ENCODE measurements at regions not wholly inside any gene's neighbourhood (a gene's known extent, or its start where the extent isn't known, plus 50 kb on each side); places are given as distances from the start of the nearest gene placed in this dataset.
A peak's percentile ranks its signal among the peaks of the same experiment; 100 is the strongest.

- ATAC-seq (ENCODE audit: insufficient number of reproducible peaks, low FRiP score, low read depth) (no peak), DNase-seq (ENCODE audit: low spot score) (no peak)
- Histone ChIP-seq H3K27ac (no peak overlapping the region), H3K4me3 (no peak overlapping the region), H3K27me3 (replicated peaks; ENCODE audit: insufficient read depth) (no peaks in the 10 kb centered on the region), H3K36me3 (no peaks in the 10 kb centered on the region), H3K4me1 (ENCODE audit: control insufficient read depth in 1 of 2, low read depth in 2 of 2) (peaks cover 7 to 34% of the 10 kb centered on the region in 2 donors), H3K9me3 (no peaks in the 10 kb centered on the region)
- no peak for TF ChIP-seq CTCF (IDR thresholded peaks at IDR 0.05)
Observed at GRCh38 chr6:21881969-21882465, 288.5 kb downstream of the SOX4 start.

DNA sequence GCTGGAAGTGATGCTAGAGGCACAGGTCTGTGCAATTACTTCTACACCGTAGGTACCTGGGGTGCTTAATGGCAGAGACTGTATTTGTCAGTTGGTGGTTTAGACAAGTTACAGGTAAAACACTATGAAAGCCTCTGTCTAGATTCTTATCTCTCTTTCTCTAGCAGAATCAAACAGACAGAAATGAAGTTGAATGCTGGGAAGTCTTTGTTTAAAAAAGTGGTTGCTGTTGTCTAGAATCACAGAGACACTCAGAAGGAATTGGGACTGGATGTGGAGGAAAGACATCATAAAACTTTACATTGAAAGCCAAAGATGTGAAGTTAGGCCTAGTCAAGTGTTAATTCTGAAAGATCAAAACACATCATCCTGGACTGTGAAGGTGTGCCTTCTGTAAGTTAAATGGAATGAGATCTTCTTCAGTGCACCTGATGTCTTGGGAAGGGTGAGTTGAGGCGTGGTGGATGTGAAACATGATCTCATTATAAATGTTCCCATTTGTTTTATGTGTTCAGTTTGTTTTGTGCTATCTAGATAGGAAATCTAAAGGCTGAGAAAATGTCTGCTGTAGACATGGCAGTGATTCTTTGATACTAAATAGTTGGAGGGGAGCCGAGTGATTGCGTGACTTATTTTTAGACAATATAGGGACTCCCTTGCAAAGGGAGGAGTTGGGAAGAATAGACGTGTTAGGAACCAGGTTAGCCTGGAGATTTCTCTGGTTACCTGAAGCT lies 290.2 kb downstream of the SOX4 start:
- Histone ChIP-seq H3K9me3 (no peaks in the 10 kb centered on the region), H3K27me3 (replicated peaks; ENCODE audit: insufficient read depth) (no peaks in the 10 kb centered on the region), H3K27ac (peak overlapping the region; percentile 75 to 88), H3K4me1 (ENCODE audit: control insufficient read depth in 1 of 2, low read depth in 2 of 2) (peaks cover 15 to 51% of the 10 kb centered on the region in 2 donors), H3K36me3 (no peaks in the 10 kb centered on the region), H3K4me3 (no peak overlapping the region)
- DNase-seq (ENCODE audit: low spot score) (no peak), ATAC-seq (ENCODE audit: insufficient number of reproducible peaks, low FRiP score, low read depth) (no peak)
- TF ChIP-seq CTCF (IDR thresholded peaks at IDR 0.05), result no peak

DNA sequence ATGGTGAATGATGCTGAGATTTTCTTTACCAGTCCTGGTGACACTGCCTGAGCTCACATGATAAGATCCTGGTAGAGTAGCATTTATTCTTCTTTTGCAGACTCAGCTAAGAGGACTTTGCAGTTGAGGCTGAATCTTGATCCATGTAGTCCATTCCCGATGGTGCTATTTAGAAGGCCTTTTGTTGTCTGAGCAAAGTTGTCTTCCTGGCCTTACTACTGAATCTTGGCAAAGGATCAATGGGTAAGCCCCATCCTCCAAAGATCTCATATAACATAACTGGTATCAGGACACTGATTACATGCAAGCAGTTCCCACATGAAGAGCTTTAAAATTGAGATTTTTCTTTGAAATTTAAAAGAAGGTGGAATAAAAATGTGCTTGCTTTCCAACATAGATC lies 291.6 kb downstream of the SOX4 start:
- no peak overlapping the region for H3K4me3 ChIP-seq
- DNase-seq (ENCODE audit: low spot score), result no peak

GRCh38 chr6:21885532-21886114 lies 292.1 kb downstream of the SOX4 start:
- TF ChIP-seq CTCF (IDR thresholded peaks at IDR 0.05), result no peak
- H3K9me3 ChIP-seq, result no peaks in the 10 kb centered on the region
- peak; percentile 55 for ATAC-seq (ENCODE audit: insufficient number of reproducible peaks, low FRiP score, low read depth)
- peak; percentile 21 for DNase-seq (ENCODE audit: low spot score)
- peaks cover 17 to 54% of the 10 kb centered on the region in 2 donors for H3K4me1 ChIP-seq (ENCODE audit: control insufficient read depth in 1 of 2, low read depth in 2 of 2)
- H3K36me3 ChIP-seq, result no peaks in the 10 kb centered on the region
- H3K27ac ChIP-seq, result peak overlapping the region; percentile 75 to 88
- peak overlapping the region; percentile 22 for H3K4me3 ChIP-seq
- H3K27me3 ChIP-seq (replicated peaks; ENCODE audit: insufficient read depth), result no peaks in the 10 kb centered on the region

More for the DNA sequence above, 291.6 kb downstream of the SOX4 start:
- no peak for ATAC-seq (ENCODE audit: insufficient number of reproducible peaks, low FRiP score, low read depth)
- H3K4me1 ChIP-seq (ENCODE audit: control insufficient read depth in 1 of 2, low read depth in 2 of 2), result peaks cover 17 to 54% of the 10 kb centered on the region in 2 donors
- TF ChIP-seq CTCF (IDR thresholded peaks at IDR 0.05), result no peak
- no peaks in the 10 kb centered on the region for H3K9me3 ChIP-seq
- peak overlapping the region; percentile 75 to 88 for H3K27ac ChIP-seq
- H3K27me3 ChIP-seq (replicated peaks; ENCODE audit: insufficient read depth), result no peaks in the 10 kb centered on the region
- H3K36me3 ChIP-seq, result no peaks in the 10 kb centered on the region

DNA sequence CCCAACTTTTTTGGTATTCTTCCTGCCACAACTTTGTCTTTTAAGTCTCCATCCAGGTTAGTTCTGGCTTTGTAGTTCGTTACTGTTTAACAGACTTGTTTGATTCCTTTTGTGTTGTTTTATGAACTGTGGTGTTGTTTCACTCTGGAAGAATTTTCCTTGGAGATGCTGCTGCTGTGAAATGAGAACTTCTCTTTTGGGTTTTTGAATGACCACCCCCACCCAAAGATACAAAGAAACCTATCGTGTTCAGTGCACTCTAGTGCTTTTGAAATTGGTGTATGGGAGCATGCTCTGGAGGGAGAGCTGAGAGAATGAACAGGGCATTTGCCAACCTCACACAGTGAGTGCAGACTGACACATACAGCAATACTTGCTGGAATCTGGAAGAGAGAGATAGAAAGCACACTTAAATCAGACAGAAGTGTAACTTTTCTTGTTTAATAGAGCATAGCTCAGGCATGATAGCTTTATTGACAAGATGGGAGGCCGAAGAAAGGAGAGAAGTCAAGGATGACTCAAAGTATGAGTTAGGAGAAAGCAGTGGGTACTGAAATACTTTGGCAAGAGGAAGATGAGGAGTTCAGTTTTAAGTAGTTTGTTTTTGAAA lies 293.1 kb downstream of the SOX4 start:
- ATAC-seq (ENCODE audit: insufficient number of reproducible peaks, low FRiP score, low read depth) (no peak), DNase-seq (ENCODE audit: low spot score) (no peak)
- H3K36me3 ChIP-seq, result no peaks in the 10 kb centered on the region
- peaks cover 17 to 54% of the 10 kb centered on the region in 2 donors for H3K4me1 ChIP-seq (ENCODE audit: control insufficient read depth in 1 of 2, low read depth in 2 of 2)
- no peak overlapping the region for H3K4me3 ChIP-seq
- H3K27ac ChIP-seq, result peak overlapping the region; percentile 75 to 88
- TF ChIP-seq CTCF (IDR thresholded peaks at IDR 0.05), result no peak
- H3K9me3 ChIP-seq, result no peaks in the 10 kb centered on the region
- no peaks in the 10 kb centered on the region for H3K27me3 ChIP-seq (replicated peaks; ENCODE audit: insufficient read depth)
